ENCODE measurements at regions not wholly inside any gene's neighbourhood (a gene's known extent, or its start where the extent isn't known, plus 50 kb on each side); places are given as distances from the start of the nearest gene placed in this dataset.

- DNase-seq, result no peak
Observed at GRCh38 chr20:22437354-22437753, 147.0 kb downstream of the FOXA2 start.

- no peak for DNase-seq
Observed at GRCh38 chr20:22431419-22431818, 153.0 kb downstream of the FOXA2 start.

- DNase-seq, result no peak
Observed at GRCh38 chr20:22430746-22431168, 153.6 kb downstream of the FOXA2 start.

GRCh38 chr20:22430154-22430745 lies 154.1 kb downstream of the FOXA2 start:
- no peak for DNase-seq

DNA sequence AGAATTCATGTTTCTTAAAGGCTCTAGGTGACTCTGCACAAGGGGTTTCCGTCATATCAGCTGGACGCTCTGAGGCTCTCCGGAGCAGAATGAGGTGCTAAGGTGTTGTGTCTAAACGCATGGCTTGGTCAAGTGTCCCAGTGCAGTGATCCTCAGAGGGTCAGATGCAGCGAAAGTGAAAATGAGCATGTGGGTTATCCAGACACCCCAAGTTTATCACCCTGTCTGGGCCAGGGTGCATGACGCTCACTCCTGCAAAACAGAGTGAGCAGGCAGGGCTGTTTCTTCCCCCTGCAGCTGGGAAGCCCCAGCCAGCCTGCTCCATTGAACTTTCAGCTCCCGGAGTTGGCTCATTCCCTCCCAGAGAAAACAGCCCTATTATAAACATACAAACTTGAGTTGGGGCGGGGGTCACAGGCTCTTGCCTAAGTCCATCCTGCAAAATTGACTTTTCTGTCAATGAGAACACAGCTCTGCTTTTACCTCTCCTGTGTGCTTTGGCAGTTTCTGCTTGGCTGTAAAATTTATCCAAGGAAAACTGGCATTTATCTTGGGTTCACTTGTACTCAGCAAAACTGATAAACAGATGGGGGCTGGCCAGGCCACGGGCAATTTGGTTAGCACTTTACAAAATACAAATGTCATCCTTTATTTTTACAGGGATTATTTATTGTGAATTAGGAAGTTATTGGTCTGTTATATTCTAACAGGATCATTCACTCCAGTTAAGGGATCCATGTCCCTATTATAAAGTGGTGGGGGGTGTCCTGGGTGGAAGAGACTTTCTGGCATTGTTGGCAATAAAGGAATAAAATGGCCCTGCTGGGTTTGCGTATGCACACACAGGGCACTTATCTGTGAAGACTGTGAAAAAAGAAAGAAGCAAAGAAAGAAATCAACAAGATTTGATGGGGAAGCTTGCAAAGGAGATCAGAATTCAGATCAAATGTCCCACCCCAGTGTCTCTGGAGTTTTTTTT lies 154.9 kb downstream of the FOXA2 start:
- no peak for DNase-seq

GRCh38 chr20:22428051-22428450 lies 156.3 kb downstream of the FOXA2 start:
- no peak for DNase-seq

DNA sequence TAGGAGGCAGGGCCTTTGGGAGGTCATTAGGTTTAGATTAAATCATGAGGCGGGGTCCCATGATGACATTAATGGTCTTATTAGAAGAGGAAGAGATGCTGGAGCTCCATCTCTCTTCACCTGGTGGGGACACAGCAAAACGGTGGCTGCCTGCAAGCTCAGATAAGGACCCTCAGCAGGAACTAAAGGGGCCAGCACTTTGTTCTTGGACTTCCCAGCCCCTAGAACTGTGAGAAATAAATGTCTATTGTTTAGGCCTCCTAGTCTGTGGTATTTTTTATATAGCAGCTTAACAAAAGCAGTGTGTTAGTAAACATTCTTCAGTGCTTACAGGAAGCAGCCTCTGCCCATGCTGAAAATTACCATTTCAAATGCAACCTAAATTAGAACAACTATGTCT lies 157.6 kb downstream of the FOXA2 start:
- DNase-seq, result no peak

GRCh38 chr20:22425344-22426295 lies 158.8 kb downstream of the FOXA2 start:
- no peak for DNase-seq

DNA sequence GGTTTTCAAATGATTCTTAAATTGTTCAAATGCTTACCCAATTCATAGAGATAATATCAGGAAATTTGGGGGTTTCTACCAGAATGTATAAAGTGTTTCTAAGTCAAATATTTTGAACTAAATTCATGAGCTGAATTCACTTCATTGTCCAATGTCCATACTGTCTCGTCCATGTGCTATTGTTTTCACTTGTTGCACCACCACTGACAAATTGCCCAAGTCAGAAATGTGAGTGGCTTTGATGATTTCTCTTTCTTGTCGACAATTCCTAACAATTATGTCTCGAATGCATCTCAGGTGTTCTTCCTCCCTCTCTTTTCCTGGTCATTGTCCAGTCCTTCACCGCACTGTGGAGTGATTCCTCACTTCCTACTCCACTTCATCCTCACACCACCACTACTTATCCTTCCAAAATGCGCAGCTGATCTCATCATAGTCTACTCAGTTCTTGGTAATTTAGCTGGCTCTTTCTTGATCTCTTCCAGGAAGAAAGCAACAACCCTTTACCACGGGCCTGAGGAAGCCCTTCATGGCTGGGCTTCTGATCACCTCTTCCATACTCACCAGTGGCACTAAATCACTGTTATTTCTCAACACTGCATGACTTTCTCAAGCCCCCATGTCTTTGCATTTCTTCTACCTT lies 161.1 kb downstream of the FOXA2 start:
- DNase-seq, result no peak

DNA sequence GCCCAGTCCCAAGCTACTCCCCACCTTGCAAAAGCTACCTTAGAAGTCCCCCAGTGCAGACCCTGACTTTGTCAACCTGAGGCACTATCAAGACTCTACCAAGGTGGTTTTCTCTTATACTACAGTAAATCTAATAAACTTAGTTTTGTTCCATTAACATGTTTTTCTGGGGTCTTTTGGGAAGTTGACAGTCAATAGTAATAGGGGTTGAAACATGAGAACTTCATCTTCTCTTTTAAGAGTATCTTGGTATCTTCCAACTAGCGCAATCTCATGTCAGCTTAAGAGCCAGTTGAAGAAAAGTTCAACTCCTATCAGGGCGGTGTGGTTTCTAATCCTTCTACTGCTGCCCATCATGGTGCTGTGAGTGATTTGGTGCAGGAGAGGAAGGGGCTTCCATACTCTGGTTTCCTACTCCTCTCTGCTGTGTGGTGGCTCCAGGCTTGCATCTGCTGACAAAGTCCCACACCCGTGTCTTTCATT lies 164.2 kb downstream of the FOXA2 start:
- no peak for DNase-seq

DNA sequence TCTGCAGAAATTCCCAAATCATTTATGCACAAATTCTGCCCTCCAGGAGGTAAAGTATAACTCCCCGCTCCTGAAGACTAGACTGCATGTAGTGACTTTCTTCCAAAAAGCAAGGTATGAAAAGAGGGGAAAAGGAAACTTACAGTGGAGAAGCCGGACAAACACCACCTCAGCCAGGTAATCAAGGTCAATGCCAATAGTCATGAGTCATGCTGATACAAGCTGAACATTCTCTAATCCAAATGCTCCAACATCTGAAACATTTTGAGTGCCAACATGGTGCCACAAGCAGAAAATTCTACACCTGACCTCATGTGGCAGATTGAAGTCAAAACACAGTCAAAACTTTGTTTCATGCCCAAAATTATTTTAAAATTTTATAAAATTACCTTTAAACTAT lies 165.6 kb downstream of the FOXA2 start:
- DNase-seq, result no peak

GRCh38 chr20:22414305-22414742 lies 170.0 kb downstream of the FOXA2 start:
- DNase-seq, result no peak

DNA sequence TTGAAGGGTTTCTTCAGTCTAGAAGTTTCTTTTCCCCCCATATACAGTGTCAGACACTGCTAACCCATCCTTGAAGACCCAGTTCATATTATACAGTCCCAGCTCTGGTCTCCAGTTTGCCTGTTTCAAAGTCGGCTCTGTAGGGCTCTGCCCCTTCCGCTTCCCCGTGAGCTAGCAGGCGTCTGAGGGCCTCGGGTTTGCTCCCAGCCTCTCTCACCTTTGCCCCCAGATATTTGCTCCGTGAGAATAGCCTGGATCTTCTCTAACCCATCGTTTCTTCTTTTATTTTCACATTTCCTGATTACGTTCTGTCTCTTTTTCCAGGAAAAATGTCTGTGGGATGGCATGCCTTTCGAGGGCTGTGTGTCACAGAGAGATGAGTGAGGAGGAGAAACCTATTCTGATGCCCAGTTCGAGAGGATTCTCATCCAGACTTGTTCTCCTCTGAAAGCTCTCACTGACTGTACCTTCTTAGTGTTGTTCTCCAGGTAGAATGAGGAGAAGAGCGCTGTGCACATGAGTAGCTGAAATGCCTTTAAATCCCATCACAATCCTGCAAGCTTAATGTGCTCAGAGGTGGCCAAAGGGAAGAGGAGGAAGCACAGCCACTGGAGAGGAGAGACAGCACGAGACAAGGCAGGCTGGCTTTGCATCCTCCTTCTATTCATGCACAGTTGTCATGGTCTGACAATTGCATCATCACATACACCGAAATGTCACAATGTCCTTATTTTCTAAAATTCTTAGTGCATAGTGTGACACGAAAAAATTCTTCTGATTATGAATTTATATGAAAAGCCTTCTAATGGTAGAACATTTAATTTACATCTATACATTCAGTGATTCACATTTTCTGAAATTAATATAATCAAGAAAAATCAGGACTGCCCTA lies 171.1 kb downstream of the FOXA2 start:
- DNase-seq, result no peak

DNA sequence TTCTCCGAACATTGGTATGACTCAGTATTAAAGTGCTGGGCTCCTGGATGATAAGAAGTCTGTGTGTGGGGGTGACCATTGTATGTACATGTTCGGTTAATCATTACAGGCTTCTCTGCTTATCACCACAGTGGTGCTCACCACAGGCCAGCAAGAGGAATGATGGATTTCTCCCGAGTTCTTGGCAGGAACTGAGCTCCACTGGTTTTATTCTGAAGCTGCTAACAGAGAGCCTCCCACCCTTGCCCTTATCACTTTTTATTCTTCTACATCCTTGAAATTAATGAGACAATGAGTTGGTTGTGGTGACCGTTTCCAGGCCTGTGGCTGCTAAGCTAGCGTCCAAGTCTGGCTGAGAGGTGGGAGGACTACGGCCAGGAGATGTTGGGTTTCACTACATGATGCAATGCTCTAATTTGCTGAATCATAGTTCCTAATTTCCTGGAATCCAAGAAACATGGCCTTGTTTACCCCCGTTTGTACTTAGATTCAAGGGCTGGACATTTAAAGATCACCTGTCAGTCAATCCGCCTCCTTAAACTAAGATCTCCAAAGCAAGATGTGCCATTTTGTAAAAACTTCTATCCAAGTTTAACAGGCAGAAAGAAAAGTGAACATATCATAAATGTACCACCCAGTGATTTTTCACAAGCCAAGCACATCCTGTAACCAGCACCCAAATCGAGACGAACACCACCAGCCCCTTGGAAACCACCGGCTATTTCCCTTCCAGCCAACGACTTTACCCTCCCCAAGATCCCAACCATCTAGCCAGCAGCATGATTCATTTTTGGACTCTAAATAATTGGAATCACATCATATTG lies 172.5 kb downstream of the FOXA2 start:
- DNase-seq, result no peak

- no peak for DNase-seq
Observed at GRCh38 chr20:22411286-22411626, 173.1 kb downstream of the FOXA2 start.

- DNase-seq, result no peak
Observed at GRCh38 chr20:22410556-22411130, 173.7 kb downstream of the FOXA2 start.

GRCh38 chr20:22408521-22409402 lies 175.6 kb downstream of the FOXA2 start:
- no peak for DNase-seq

Data from hypothalamus (tissue), 51 donors.